Fibroblast of lung (primary cell): ENCODE measurements at regions not wholly inside any gene's neighbourhood (a gene's known extent, or its start where the extent isn't known, plus 50 kb on each side); places are given as distances from the start of the nearest gene placed in this dataset.

Experiments used
- DNase-seq, 2 donors: peaks; one replicate each; pipeline versions ENCODE4 v3.0.0 to v3.0.0-alpha.2; 2010; ENCODE audit warnings: low read depth in 2 of 2
- H2AFZ ChIP-seq: 2 replicates; pipeline ENCODE4 v1.5.1; 2012; ENCODE audit warnings: low read length, control low read depth, inconsistent platforms
- H3K27ac ChIP-seq: 2 replicates; pipeline ENCODE4 v1.5.1; 2011; ENCODE audit warnings: low read length, control low read depth; ENCODE audit not compliant: insufficient read depth
- H3K27me3 ChIP-seq: 2 replicates; pipeline ENCODE4 v1.5.1; 2011; ENCODE audit warnings: mild to moderate bottlenecking, low read length; ENCODE audit not compliant: control insufficient read depth, insufficient read depth
- H3K36me3 ChIP-seq: 2 replicates; pipeline ENCODE4 v1.5.1; 2011; ENCODE audit warnings: low read length; ENCODE audit not compliant: control insufficient read depth, insufficient read depth
- H3K4me1 ChIP-seq: 2 replicates; pipeline ENCODE4 v1.5.1; 2011; ENCODE audit warnings: low read length; ENCODE audit not compliant: control insufficient read depth, insufficient read depth; ENCODE audit errors: extremely low read depth
- H3K4me2 ChIP-seq: 2 replicates; pipeline ENCODE4 v1.5.1; 2011; ENCODE audit warnings: low read length, control low read depth; ENCODE audit not compliant: insufficient read depth; ENCODE audit errors: extremely low read depth
- H3K4me3 ChIP-seq, 4 experiments: fragments of 200-600 bp in 1 of 4; sonication (generic) in 1 of 4; replicated peaks in 1 of 4; 2 replicates each; pipeline ENCODE4 v1.5.1; 2011 to 2016; ENCODE audit warnings: low read length in 4 of 4, low read depth in 3 of 4, mild to moderate bottlenecking in 3 of 4, control low read depth in 2 of 4, inconsistent platforms in 1 of 4, mixed read lengths in 1 of 4; ENCODE audit not compliant: insufficient read depth in 1 of 4; ENCODE audit errors: control extremely low read depth in 1 of 4
- H3K79me2 ChIP-seq: 2 replicates; pipeline ENCODE4 v1.5.1; 2012; ENCODE audit warnings: mild to moderate bottlenecking, low read length, inconsistent platforms; ENCODE audit not compliant: control insufficient read depth, insufficient read depth
- H3K9ac ChIP-seq: 2 replicates; pipeline ENCODE4 v1.5.1; 2011; ENCODE audit warnings: mild to moderate bottlenecking, low read length, control low read depth; ENCODE audit not compliant: insufficient read depth
- H3K9me3 ChIP-seq: 2 replicates; pipeline ENCODE4 v1.5.1; 2012; ENCODE audit warnings: low read depth, low read length; ENCODE audit not compliant: control insufficient read depth, insufficient read depth
- H4K20me1 ChIP-seq: 2 replicates; pipeline ENCODE4 v1.5.1; 2011; ENCODE audit warnings: low read length; ENCODE audit not compliant: control insufficient read depth, insufficient read depth; ENCODE audit errors: extremely low read depth
- EZH2 ChIP-seq: IDR thresholded peaks from 2 replicates; pipeline ENCODE4 v1.5.1; 2012; ENCODE audit warnings: low read length, control low read depth, mild to moderate bottlenecking; ENCODE audit errors: missing control alignments
- TF ChIP-seq, protein P1 (sequence below), 2 donors: IDR thresholded peaks in 1 of 2; conservative IDR thresholded peaks in 1 of 2; 1 replicate in 1 of 2; 2 replicates in 1 of 2; pipeline ENCODE4 v1.5.1; 2011 to 2012; ENCODE audit warnings: low read length in 2 of 2, control low read depth in 1 of 2, inconsistent platforms in 1 of 2, low read depth in 1 of 2, mild to moderate bottlenecking in 1 of 2

DNA sequence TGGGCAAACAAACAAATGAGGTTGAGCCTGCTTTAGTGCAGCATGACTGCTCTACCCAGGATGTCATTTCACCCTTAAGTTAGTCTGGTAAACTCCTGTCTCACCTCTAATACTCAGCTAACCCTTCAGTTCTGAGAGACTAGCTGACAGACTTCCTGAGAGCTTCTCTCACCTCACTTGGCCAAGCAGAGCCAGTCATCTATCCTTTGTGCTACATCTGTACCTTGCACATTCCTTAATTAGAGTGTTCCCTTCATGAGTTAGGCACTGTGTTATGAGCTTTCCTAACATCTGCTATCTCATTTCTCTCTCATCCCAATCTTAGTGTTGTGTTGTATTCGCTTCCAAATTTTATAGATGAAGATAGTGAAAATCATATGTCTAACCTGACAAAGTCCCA, 220.1 kb upstream of the PIK3C3 start:
- Histone ChIP-seq H4K20me1 (no peaks in the 10 kb centered on the region), H3K4me2 (no peak overlapping the region)

DNA sequence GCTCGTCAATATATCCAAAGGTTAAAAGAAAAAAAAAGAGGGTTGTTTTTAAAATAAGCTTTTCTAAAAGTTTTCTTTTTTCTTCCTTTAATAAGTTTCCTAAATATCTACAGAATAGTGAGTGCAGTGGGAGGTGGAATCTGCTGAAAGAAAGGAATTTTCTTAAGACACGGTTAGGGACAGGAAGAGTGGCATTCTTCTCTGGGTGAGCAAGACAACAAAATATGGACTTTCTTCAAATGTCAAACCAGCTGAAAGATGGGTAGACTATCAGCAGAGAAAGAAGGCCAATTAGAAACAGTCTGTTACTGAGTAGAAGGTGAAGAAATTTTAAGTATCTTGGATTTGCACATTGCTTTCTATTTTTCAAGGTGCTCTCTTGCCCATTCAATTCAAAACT, 222.7 kb upstream of the PIK3C3 start:
- no peaks in the 10 kb centered on the region for H3K79me2 ChIP-seq
- no peak overlapping the region for H3K4me2 ChIP-seq
- H3K9ac ChIP-seq = no peak overlapping the region
- no peaks in the 10 kb centered on the region for H3K27me3 ChIP-seq
- H2AFZ ChIP-seq = no peak overlapping the region
- no peaks in the 10 kb centered on the region for H4K20me1 ChIP-seq
- no peak overlapping the region for H3K27ac ChIP-seq
- no peak for DNase-seq
- H3K4me1 ChIP-seq = no peaks in the 10 kb centered on the region
- no peak overlapping the region for H3K4me3 ChIP-seq
- no peaks in the 10 kb centered on the region for H3K9me3 ChIP-seq
- no peaks in the 10 kb centered on the region for H3K36me3 ChIP-seq
- no peak for TF ChIP-seq EZH2
- TF ChIP-seq, protein P1, sequence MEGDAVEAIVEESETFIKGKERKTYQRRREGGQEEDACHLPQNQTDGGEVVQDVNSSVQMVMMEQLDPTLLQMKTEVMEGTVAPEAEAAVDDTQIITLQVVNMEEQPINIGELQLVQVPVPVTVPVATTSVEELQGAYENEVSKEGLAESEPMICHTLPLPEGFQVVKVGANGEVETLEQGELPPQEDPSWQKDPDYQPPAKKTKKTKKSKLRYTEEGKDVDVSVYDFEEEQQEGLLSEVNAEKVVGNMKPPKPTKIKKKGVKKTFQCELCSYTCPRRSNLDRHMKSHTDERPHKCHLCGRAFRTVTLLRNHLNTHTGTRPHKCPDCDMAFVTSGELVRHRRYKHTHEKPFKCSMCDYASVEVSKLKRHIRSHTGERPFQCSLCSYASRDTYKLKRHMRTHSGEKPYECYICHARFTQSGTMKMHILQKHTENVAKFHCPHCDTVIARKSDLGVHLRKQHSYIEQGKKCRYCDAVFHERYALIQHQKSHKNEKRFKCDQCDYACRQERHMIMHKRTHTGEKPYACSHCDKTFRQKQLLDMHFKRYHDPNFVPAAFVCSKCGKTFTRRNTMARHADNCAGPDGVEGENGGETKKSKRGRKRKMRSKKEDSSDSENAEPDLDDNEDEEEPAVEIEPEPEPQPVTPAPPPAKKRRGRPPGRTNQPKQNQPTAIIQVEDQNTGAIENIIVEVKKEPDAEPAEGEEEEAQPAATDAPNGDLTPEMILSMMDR (conservative IDR thresholded peaks at IDR 0.05 in 1 of 2, IDR thresholded peaks at IDR 0.05 in 1 of 2; ENCODE audit: low read depth in 1 of 2, low read length in 2 of 2) = no peak

More for the DNA sequence above, 220.1 kb upstream of the PIK3C3 start:
- no peak overlapping the region for H3K9ac ChIP-seq
- no peak overlapping the region for H3K27ac ChIP-seq
- TF ChIP-seq, protein P1 (conservative IDR thresholded peaks at IDR 0.05 in 1 of 2, IDR thresholded peaks at IDR 0.05 in 1 of 2; ENCODE audit: low read depth in 1 of 2, low read length in 2 of 2) = no peak
- TF ChIP-seq EZH2 = no peak
- no peaks in the 10 kb centered on the region for H3K9me3 ChIP-seq
- DNase-seq = no peak
- no peaks in the 10 kb centered on the region for H3K4me1 ChIP-seq
- H3K27me3 ChIP-seq = no peaks in the 10 kb centered on the region
- no peaks in the 10 kb centered on the region for H3K79me2 ChIP-seq
- no peaks in the 10 kb centered on the region for H3K36me3 ChIP-seq
- no peak overlapping the region for H3K4me3 ChIP-seq
- no peak overlapping the region for H2AFZ ChIP-seq

DNA sequence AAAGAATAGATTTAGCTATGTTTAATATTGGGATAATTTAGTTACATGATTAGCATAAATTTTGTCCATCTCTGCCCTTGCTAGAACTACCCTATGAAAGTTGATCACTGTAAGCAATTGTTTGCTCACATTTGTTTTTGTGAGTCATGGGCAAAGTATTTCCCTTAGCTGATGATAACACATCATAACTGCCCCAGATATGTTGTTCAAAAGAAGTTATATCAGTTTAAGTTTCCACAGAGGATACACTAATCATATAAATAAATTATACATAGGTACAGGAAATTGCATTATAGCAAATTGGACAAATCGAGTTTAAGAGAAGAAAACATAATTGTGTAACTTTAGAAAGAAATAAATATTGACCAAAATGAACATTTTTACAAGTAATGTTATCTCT, 223.2 kb upstream of the PIK3C3 start:
- Histone ChIP-seq H3K79me2 (no peaks in the 10 kb centered on the region), H3K9me3 (no peaks in the 10 kb centered on the region), H3K4me1 (no peaks in the 10 kb centered on the region), H3K4me3 (no peak overlapping the region), H4K20me1 (no peaks in the 10 kb centered on the region), H2AFZ (no peak overlapping the region), H3K36me3 (no peaks in the 10 kb centered on the region), H3K27me3 (no peaks in the 10 kb centered on the region), H3K27ac (no peak overlapping the region), H3K4me2 (no peak overlapping the region), H3K9ac (no peak overlapping the region)
- DNase-seq = peak in 1 of 2 donors; percentile 5
- no peak for TF ChIP-seq EZH2
- TF ChIP-seq, protein P1 (conservative IDR thresholded peaks at IDR 0.05 in 1 of 2, IDR thresholded peaks at IDR 0.05 in 1 of 2; ENCODE audit: low read depth in 1 of 2, low read length in 2 of 2) = no peak
